Fibroblast of skin of right quadriceps (primary cell): ENCODE measurements at regions not wholly inside any gene's neighbourhood (a gene's known extent, or its start where the extent isn't known, plus 50 kb on each side); places are given as distances from the start of the nearest gene placed in this dataset.
"Not testable (repeated sequence)": the region's sequence is repeated elsewhere in the genome, so short reads cannot be mapped to it uniquely, and the experiment has no call there.

ENCODE experiments used
- DNase-seq: peaks from one replicate; pipeline ENCODE4 v3.0.0-alpha.2; 2013

DNA sequence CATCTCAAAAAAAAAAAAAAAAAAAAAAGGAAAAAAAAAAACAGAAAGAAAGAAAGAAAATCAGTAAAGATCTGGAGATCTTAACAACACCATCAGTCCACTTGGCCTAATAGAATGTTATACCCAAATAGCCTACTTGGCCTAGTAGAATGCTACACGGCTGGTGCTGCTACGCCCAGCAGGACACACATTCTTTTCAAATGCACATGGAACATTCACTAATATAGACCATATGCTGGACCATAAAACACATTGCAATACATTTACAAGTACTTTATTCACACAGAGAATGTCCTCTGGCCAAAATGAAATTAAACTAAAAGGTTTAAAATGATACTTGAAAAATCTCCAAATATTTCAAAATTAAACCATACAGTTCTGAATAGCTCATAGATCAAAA, 80.0 kb upstream of the TNFAIP3 start:
- DNase-seq = peak; percentile 71

DNA sequence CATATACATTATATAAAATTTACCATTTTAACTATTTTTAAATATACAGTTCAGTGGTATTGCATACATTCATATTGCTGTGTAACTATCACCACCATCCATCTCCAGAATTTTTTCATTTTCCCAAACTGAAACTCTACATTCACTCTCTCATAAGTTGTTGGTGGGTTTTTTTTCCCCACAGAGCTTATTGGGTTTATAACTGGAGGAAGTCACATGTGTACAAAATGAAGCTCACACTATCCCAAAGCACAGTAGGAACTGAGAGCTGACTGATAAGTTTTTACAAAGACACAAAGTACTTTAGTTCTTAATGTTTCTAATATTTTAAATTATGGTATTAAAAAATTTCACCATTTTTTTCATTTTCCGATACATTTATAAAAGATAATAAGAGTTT, 78.8 kb upstream of the TNFAIP3 start:
- DNase-seq = no peak

DNA sequence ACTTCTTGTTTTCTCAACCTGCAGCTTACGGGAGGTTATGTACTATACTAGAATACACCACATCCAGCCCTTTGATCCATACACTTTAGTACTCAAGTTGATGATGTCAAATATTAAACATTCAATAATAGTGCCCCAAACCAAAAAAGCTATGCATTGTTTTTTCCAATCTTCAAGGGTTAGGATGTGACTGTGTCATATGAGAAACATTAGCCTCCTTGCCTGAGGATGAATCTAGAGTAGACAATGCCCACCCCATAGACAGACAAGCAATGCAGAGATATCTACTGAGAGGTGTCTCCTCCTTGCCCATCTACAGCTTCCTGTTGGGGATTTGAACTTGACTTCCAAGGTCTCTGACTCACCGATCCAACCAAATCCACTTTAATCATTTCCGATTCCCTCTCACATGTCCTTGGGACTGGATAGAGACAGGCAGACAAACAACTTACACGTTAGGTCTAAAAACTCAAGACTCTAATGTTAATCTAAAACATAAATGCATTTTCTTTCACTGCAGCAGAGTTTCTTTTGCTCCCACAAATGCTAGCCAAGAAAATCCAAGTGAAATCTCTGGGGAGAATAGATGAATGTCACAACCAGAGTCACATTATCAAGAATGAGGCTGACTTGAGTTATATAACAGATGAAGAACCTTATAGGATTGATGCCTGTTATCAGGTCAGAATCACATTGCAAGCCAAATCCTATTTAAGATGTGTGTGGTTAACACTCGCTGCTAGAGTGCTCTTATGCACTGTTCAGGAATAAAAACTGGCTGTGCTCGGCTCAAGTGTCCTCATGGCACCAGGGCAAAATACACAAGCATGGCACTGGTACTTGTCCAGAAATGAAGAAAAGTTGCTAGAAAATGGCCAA, 75.5 kb upstream of the TNFAIP3 start:
- DNase-seq = no peak

DNA sequence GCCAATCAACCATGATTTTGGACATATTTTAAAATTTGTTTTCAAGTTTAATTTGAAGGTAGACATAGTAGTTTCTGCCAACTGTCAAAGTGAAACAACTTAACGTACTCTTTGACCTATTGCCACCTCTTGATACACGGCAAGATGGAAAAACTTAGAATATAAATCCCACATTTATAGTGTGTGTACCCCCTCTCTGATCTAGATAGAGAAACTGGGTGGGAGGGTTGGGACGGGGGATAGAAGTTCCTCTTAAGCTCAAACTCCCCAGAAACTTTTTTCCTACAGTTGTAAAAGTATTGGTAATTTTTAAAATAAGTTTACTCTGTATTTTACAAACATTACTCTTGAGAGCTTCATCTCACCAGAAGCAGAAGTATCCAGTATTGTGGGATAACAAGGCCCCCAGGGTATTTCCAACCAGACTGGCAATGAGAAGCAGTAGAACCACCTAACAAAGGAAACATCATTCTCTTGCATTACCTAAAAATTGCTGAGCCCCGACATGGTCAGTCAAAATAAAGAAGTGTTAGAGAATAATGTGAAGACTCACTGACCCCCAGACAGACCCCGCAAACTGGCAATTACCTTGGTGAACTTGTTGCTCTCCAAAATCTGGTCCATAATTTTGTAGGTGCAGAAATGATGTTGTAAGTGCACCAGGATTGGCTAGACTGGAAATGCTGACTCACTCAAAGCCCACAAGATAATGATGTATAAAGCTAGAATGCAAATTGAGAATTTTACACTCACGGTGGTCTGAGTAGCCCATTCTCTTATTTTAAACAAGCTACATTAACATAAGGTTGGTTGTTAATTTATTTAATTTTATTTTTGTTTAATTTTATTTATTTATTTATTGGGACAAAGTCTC, 74.7 kb upstream of the TNFAIP3 start:
- DNase-seq = no peak

DNA sequence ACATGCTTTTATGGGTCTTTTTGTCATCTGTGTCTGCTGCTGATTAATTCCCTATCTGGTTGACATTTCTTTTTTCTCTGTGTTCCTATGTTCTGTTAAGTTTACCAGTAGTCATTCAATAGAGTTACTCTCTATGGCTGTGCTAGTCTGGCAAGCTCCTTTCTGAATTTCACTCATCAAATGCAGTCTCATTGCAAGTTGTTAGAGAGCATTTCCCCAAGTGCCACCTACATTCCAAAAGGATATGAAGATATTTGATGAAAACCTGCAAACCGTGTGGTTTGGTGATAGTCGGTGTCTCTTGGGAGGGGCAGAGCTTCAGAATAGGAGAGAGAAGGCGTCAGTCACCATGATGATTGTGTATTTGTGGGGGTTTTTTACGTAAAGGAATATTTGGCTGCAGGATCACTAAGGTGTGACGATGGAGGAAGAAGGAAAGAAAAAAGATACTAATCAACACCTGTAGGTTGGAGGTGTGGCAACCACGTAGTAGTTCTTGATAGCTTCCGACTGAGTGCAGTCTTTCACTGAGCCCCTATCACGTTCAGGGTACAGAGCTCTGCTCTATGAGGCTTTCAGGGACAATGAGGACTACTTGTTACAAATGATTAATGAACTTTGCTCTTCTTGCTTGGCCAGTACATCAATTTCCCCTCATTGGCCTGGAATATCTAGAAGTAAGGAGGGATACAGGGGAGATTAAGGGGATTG, 73.1 kb upstream of the TNFAIP3 start:
- no peak for DNase-seq

DNA sequence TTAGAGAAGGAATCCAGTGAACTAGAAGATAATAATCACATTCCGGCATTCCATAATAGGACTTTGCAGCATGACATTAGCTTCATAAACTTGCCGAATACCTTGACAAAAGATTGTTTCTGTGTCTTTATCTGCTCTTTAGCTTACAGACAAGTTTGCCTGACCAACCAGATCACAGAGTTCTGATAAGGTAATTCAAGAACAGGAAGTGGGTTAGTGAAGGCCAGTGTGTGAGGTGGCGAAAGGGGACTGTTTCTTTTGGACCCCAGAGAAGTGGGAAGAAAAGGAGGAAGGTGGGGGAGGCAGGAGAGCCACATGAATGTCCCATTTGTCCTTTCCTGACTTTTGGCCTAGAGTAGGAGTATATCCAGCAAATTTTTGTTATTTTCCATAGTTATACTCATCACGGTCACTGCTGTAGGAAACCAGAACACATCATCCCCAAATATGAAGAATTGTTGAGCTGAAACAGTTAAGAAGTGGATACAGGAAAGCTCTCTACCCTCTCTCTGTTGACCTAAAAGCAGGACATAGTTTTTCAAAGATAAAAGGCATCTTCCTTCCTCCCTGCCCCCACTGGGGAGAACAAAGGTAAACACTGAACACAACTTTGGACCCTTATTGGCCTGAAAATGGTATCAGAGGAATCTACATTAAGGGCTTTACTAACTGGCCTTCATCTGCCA, 72.4 kb upstream of the TNFAIP3 start:
- no peak for DNase-seq

DNA sequence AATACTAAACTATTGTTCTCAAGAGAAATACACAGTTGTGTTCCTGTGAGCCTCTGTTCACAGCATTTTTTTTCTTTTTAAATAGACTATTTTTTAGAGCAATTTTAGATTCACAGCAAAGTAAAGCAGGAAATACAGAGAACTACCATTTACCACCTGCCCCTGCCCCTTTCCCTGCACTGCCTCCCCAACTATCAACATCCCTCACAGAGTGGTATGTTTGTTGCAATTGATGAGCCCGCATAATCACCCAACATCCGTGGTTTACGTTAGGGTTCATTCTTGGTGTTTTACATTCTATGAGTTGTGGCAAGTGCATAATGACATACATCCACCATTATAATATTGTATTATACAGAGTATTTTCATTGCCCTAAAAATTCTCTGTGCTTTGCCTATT, 71.6 kb upstream of the TNFAIP3 start:
- DNase-seq = no peak

DNA sequence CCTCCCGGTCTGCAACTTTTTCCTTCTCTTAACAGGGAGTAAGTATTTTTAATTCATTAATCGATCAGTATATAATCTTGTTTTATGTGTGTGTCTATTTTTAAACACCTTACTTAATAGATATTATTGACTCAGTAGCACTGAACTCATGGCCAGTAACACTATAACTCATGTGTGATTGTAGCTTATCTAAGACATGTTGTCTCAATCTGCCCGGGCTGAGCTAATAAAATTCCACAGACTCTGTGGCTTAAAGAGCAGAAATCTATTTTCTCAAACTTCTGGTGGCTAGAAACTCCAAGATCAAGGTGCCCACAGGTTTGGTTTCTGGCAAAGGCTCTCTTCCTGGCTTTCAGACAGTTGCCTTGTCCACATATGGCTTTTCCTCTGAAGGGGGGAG, 68.8 kb upstream of the TNFAIP3 start:
- no peak for DNase-seq

DNA sequence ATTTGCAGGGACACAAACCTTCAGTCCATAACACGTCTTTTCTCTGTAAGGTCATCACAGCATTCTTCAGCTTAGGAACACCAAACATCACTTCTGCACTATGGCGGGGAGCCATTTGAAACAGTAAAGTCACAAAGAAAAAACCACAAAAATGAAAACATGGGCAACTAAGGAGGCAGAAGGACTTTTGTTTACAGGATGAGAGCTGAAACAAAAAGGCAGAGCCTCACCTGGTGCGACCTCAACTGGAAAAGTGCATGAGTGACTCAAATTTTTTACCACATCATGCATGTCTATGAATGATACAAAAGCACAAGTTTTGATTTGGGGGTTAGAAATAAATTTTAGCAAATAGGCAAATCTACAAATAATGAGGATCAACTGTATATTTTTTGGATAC, 68.2 kb upstream of the TNFAIP3 start:
- DNase-seq = no peak

DNA sequence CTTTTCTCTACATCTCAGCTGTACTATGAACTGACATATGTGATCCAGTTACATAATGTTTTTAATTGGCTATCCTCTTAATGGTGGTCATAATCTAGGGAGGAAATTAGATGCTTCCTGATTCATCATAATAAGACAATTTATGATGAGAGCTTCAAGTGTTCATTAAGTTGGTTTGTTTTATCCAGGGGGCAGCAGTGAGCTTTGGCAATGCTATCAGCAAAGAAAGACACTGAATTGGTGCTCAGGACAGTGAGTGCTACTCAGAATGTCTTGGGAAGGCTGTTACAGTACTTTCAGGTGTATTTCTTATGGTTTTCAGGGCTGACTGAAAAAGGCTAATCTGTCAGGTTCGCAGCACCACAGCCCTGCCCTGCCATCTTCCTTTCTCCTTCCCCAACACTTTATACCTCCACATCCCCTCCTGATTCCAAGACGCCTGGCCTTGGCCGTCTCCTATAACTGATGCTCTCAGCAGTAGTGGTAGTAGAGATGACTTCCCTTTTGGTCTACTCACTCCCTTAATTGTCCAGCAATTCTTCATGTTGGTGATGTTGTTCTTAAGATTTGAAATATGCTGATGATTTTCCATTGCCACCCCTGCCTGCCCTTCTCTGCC, 67.0 kb upstream of the TNFAIP3 start:
- DNase-seq = peak; percentile 51

DNA sequence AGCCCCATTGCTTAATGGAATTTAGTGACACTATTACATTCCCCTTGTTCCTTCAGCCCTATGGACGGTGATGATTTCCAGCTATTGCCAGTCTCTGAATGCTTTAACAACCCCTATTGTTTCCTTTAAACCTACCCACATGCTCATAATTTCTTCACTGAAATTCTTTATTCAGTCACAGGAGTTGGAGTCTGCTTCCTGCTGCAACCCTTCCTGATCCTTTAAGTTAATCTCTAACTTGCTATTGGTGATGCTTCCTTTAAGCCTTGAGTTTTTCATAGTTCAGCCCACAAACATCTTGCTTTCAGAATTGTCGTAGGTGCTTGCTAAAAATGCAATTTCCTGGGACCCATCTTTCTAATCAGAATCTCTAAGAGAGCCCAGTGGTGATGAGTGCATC, 66.3 kb upstream of the TNFAIP3 start:
- no peak for DNase-seq

DNA sequence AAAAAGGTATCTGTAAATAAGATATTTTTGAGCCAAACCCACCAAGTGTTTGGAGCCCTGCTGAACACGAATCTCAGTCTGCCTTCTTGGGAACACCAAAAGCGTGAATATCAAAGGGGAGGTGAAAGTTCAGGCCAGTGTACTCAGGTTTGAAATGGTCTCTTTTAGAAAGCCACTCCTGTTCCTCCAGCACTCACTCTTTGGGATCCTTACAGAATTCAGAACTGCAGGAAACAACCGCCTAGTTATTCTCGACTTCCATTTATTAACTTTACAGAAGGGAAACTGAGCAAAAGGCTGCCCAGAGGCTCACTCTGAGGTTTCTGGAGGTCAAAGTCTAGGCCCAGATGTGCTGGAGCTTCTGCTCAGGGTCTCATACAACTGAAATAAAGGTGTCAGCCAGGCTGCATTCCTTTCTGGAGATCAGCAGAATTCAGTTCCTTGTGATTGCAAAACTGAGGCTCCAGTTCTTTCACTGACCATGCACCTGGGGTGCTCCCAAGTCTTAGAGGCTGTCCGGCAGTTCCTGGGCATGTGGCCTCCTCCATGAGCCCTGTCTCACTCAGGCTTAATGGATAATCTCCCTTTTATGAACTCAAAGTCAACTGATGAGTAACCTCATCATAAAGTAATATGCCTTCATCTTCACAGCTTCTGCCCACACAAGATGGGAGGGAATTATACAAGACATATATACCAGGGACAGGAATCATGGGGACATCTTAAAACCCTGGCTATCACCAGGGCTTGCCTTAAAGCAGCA, 65.5 kb upstream of the TNFAIP3 start:
- DNase-seq = no peak

DNA sequence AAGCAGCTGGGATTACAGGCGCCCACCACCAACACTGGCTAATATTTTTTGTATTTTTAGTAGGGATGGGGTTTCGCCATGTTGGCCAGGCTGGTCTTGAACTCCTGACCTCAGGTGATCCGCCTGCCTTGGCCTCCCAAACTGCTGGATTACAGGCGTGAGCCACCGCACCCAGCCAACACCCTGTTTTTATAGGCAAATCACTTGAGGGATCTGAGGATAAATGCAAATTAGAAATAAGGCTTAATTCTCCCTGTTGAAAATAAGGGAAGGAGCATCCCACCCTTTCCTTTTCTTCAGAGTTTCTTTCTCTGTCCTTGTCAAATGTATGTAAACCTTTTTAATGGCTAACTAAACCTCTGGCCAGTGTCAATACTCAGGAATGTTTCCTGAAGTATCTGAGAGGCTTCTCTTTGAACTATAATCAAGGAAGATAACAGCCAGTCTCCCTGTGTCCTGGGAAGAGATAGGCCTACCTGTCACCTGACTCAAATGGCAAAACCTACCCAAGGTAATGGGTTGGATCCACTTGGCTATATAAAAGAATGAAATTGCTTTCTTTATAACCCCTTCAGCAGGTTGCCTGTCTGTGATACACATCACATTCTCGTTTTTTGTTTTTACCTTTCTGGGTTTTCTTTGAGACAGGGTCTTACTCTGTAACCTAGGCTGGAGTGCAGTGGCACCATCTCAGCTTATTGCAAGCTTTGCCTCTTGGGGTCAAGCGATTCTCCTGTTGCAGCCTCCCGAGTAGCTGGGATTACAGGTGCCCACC, 64.5 kb upstream of the TNFAIP3 start:
- DNase-seq = no peak

DNA sequence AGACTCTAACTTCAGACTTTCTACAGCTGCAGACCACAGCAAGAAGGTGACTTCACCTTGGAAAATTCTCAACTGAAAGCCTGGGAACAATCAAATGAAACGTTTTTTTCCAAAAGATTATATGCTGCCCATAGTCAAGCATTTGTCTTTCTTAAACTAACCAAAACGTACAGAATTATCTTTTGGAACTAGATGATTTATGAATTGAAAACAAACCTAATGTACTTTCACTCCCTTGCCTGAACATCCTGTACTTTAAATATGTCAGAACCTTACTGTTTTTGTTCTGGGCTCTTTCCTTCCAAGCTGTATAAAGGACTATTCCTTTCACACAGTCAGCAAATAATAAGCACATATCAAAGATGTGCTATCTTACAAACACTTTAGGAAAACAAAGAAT, 62.4 kb upstream of the TNFAIP3 start:
- DNase-seq = no peak

DNA sequence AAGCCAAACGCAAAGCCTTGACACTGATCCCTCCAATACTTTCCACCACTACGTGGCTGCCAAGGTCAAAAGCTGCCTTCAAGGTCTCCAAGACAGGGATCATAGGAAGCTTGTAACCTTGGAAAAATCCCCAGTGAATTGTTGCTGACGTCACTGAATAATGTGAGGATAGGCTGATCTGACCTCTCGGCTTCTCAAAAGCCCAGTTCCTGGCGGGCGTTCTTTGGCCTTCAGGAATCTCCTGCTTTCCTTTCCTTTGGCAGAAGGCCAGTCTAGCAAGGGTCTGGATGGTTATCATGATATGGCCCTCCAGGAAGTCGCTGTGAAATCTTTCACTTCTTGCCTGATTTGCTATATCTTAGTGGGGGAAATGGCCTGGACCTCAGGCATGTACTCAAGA, 61.4 kb upstream of the TNFAIP3 start:
- DNase-seq = no peak

DNA sequence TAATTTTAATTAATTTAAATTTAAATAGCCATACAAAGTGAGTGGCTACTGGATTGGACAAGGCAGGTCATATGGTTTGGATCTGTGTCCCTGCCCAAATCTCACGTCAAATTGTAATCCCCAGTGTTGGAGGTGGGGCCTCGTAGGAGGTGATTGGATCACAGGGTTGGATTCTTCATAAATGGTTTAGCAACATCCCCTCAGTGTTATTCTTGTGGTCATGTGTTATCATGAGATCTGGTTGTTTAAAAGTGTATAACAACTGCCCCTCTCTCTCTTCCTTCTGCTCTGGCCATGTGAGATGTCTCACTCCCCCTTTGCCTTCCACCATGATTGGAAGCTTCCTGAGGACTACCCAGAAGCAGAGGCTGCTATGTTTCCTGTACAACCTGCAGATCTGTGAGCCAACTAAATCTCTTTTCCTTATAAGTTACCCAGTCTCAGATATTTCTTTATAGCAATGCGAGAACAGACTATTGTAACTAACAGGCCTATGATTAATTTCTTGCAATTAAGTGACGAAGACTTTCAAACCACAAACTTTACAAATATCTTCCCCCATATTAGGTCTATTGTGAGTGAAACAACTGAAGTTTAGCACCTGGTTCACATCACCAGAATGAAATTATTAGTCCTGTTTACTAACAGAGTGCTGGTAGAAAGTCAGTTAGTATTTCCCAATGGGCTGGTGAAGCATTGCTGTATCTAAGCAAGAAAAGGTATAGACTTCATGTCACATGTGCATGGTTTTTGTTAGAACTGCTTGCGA, 60.0 kb upstream of the TNFAIP3 start:
- DNase-seq = no peak

DNA sequence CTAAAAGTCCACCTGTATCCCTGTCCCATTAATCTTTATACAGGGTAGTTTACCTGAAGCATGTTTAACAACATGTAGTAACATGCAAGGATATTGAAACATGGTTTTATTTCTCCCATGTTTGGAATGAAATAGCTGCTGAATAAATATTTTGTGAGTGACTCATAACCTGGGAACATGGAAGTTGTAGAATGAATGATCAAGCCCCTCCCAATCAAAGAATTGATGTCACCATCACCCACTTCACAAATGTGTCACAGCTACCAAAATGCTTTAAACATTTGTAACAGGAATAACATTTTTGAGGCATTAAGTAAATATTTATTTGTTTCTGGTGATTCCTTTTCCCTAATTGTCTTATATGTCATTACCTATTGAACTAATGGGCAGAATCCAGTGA, 58.9 kb upstream of the TNFAIP3 start:
- DNase-seq = peak; percentile 82

DNA sequence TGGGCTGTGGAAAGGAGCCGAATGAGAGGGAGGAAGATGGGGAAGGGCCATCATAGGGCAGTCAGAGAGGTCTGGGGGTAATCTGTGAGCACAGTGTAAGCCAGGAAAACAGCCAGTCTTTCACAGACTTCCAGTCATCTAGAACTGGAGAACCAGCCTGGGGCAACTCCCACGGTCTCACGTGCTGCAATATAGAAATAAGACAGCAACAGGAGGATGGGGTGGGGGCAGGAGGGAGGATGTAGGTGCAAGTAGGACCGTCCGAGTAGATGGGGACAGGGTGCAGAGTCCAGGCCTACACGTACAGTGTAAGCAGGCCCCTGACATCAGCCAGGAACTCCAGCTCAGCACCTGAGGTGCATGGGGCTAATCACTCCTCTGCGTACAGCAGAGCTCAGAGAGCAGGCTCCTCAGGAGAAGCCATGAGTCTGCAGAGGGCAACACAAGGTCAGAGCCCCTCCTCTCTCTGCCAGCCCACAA, 58.2 kb upstream of the TNFAIP3 start:
- DNase-seq = no peak

DNA sequence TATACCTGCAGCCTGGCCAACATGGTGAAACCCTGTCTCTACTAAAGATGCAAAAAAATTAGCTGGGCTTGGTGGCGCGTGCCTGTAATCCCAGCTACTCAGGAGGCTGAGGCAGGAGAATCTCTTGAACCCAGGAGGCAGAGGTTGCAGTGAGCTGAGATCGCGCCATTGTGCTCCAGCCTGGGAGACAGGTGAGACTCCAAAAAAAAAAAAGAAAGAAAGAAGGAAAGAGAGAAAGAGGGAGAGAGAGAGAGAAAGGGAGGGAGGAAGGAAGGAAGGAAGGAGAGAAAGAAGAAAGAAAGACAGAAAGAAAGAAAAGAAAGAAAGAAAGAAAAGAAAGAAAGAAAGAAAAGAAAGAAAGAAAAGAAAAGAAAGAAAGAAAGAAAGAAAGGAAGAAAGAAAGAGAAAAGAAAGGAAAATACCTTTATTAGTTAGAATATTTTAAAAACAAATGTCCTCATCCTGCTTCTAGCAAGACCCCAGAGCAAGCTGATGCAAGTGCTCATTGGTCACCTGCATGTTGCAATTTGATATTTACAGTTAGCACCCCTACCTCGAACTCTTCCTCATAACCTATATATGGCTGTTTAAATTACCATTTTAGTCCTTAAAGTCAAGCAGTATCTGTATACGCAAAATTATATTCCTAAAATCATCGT, 57.0 kb upstream of the TNFAIP3 start:
- DNase-seq = not testable (repeated sequence)
